A549 (cell line): ENCODE measurements at regions not wholly inside any gene's neighbourhood (a gene's known extent, or its start where the extent isn't known, plus 50 kb on each side); places are given as distances from the start of the nearest gene placed in this dataset.

Experiments
- NFE2L2 ChIP-seq: fragments of 150-350 bp; conservative IDR thresholded peaks from 2 replicates; pipeline ENCODE4 v1.6.1; 2014; ENCODE audit warnings: low read length
- POLR2A ChIP-seq: IDR thresholded peaks from 2 replicates; pipeline ENCODE4 v1.6.1; 2012; ENCODE audit warnings: mild to moderate bottlenecking, low read length

- TF ChIP-seq NFE2L2 (no peak), POLR2A (no peak)
Measured at GRCh38 chr13:65964672-65965071, 1265.5 kb downstream of the PCDH9 start.
